HepG2 (cell line): ENCODE measurements at regions not wholly inside any gene's neighbourhood (a gene's known extent, or its start where the extent isn't known, plus 50 kb on each side); places are given as distances from the start of the nearest gene placed in this dataset.

Experiments
- ATAC-seq: fragments of 200-7000 bp; cut with Tn5 transposase; 3 replicates; pipeline ENCODE4 v1.9.1; 2020; ENCODE audit warnings: mild to moderate bottlenecking, moderate library complexity
- BruUV-seq: library from RNA; stranded (reverse); fragments of 400-500 nt; replicated peaks from 2 replicates; lab custom pipeline; 2021; lab: Mats Ljungman, UMichigan
- CTCF ChIA-PET: fragments of 300-600 bp; formaldehyde crosslinking; extraction: SDS; loops from one replicate; lab custom pipeline; 2021; ENCODE audit warnings: low total read pairs, inconsistent platforms, low intra/inter-chr PET ratio; lab: Yijun Ruan, JAX
- POLR2A ChIA-PET: fragments of 350-600 bp; sonication (Branson Sonifier 250); formaldehyde crosslinking; loops from one replicate; lab custom pipeline; 2020; ENCODE audit warnings: antibody characterized with exemption, inconsistent platforms; lab: Yijun Ruan, JAX
- DNase-seq: peaks from one replicate; pipeline ENCODE4 v3.0.0-alpha.2; 2015; ENCODE audit warnings: low spot score
- FAIRE-seq: peaks from 3 replicates; lab custom pipeline; 2011; peaks lifted over from hg19 to GRCh38; lab: Jason Lieb, UNC
- H2AFZ ChIP-seq: one replicate; pipeline ENCODE4 v1.6.1; 2011; ENCODE audit warnings: low read length, inconsistent platforms
- H3K27ac ChIP-seq: fragments of 300-600 bp; 3 replicates; pipeline ENCODE4 v1.8.0; 2011; ENCODE audit warnings: mixed run types, mild to moderate bottlenecking, mixed read lengths, low read length, inconsistent platforms; ENCODE audit not compliant: insufficient read depth; ENCODE audit errors: extremely low read length
- H3K27me3 ChIP-seq, 2 experiments: fragments of 200-600 bp in 1 of 2; 2 replicates in 1 of 2; 3 replicates in 1 of 2; pipeline versions ENCODE4 v1.6.0 to v1.8.0; 2011; ENCODE audit warnings: low read length in 2 of 2, mild to moderate bottlenecking in 2 of 2, moderate library complexity in 2 of 2, inconsistent platforms in 1 of 2; ENCODE audit not compliant: insufficient read depth in 2 of 2, control insufficient read depth in 1 of 2
- H3K36me3 ChIP-seq, 2 experiments: fragments of 200-600 bp in 1 of 2; replicated peaks in 1 of 2; 2 replicates in 1 of 2; 3 replicates in 1 of 2; pipeline versions ENCODE4 v1.5.1 to v1.8.0; 2011; ENCODE audit warnings: low read length in 2 of 2, inconsistent platforms in 1 of 2; ENCODE audit not compliant: insufficient read depth in 2 of 2, control insufficient read depth in 1 of 2
- H3K4me1 ChIP-seq: 2 replicates; pipeline ENCODE4 v1.5.1; 2012; ENCODE audit warnings: low read length, inconsistent platforms; ENCODE audit not compliant: insufficient read depth
- H3K4me2 ChIP-seq: 2 replicates; pipeline ENCODE4 v1.6.0; 2011; ENCODE audit warnings: low read depth, low read length, inconsistent platforms
- H3K4me3 ChIP-seq, 3 experiments: fragments of 200-600 bp in 1 of 3; sonication (generic), shearing (Covaris generic) in 1 of 3; replicated peaks in 1 of 3; 2 replicates each; pipeline ENCODE4 v1.5.1; 2011 to 2016; ENCODE audit warnings: low read length in 3 of 3, inconsistent platforms in 2 of 3, low read depth in 2 of 3, mild to moderate bottlenecking in 2 of 3, control low read depth in 1 of 3, mixed read lengths in 1 of 3; ENCODE audit not compliant: insufficient read depth in 1 of 3
- H3K79me2 ChIP-seq: one replicate; pipeline ENCODE4 v1.6.1; 2011; ENCODE audit warnings: low read length, inconsistent platforms; ENCODE audit not compliant: insufficient read depth
- H3K9ac ChIP-seq: 2 replicates; pipeline ENCODE4 v1.6.0; 2011; ENCODE audit warnings: mild to moderate bottlenecking, low read depth, low read length, inconsistent platforms; ENCODE audit not compliant: insufficient read depth
- H3K9me3 ChIP-seq: 2 replicates; pipeline ENCODE4 v1.5.1; 2012; ENCODE audit warnings: mild to moderate bottlenecking, low read length
- H4K20me1 ChIP-seq: 2 replicates; pipeline ENCODE4 v1.6.0; 2011; ENCODE audit warnings: inconsistent platforms, mild to moderate bottlenecking, low read length, moderate library complexity; ENCODE audit not compliant: insufficient read depth
- ARID4A ChIP-seq: sonication (generic); formaldehyde crosslinking; IDR thresholded peaks from 2 replicates; pipeline ENCODE4 v1.5.0; 2020; ENCODE audit warnings: mild to moderate bottlenecking, missing genetic modification reagents, borderline replicate concordance
- HNRNPK ChIP-seq: fragments of 200-400 bp; formaldehyde crosslinking; IDR thresholded peaks from 2 replicates; pipeline ENCODE4 v1.6.1; 2018; ENCODE audit warnings: low read length, low read depth, moderate library complexity, mild to moderate bottlenecking; ENCODE audit not compliant: poor library complexity, severe bottlenecking
- JUNB ChIP-seq: sonication (generic); formaldehyde crosslinking; IDR thresholded peaks from 2 replicates; pipeline ENCODE4 v1.8.0; 2022; ENCODE audit warnings: missing genetic modification reagents, mild to moderate bottlenecking, borderline replicate concordance
- NR2F2 ChIP-seq: IDR thresholded peaks from 2 replicates; pipeline ENCODE4 v1.6.1; 2012; ENCODE audit warnings: low read depth, inconsistent platforms, borderline replicate concordance
- PCBP1 ChIP-seq: fragments of 200-400 bp; formaldehyde crosslinking; IDR thresholded peaks from 2 replicates; pipeline ENCODE4 v1.6.1; 2017; ENCODE audit warnings: mild to moderate bottlenecking, low read depth, low read length, borderline replicate concordance
- PCBP2 ChIP-seq: fragments of 200-400 bp; formaldehyde crosslinking; optimal IDR thresholded peaks from 2 replicates; pipeline ENCODE3; 2018; ENCODE audit warnings: low read length, low read depth; ENCODE audit not compliant: poor library complexity, severe bottlenecking
- PRPF4 ChIP-seq: fragments of 200-400 bp; formaldehyde crosslinking; IDR thresholded peaks from 2 replicates; pipeline ENCODE4 v1.6.1; 2016; ENCODE audit warnings: low read length, low read depth; ENCODE audit not compliant: poor library complexity, severe bottlenecking
- REXO4 ChIP-seq: sonication (generic); formaldehyde crosslinking; IDR thresholded peaks from 2 replicates; pipeline ENCODE4 v1.8.0; 2022; ENCODE audit warnings: missing genetic modification reagents, mild to moderate bottlenecking, borderline replicate concordance
- TEAD3 ChIP-seq: optimal IDR thresholded peaks from 2 replicates; pipeline ENCODE3; 2016; ENCODE audit warnings: borderline replicate concordance
- TFDP2 ChIP-seq: sonication (generic); formaldehyde crosslinking; IDR thresholded peaks from 2 replicates; pipeline ENCODE4 v1.4.0; 2020; ENCODE audit warnings: missing genetic modification reagents
- ZMAT3 ChIP-seq: sonication (generic); formaldehyde crosslinking; conservative IDR thresholded peaks from 2 replicates; pipeline ENCODE4 v1.7.0; 2021; ENCODE audit warnings: missing genetic modification reagents
- ZNF432 ChIP-seq: sonication (generic); formaldehyde crosslinking; IDR thresholded peaks from 2 replicates; pipeline ENCODE4 v1.5.0; 2020; ENCODE audit warnings: missing genetic modification reagents, mild to moderate bottlenecking, borderline replicate concordance
- ZNF546 ChIP-seq: sonication (generic); formaldehyde crosslinking; conservative IDR thresholded peaks from 2 replicates; pipeline ENCODE4 v1.8.1; 2023; ENCODE audit warnings: mild to moderate bottlenecking, missing genetic modification reagents
- ZSCAN25 ChIP-seq: sonication (generic); formaldehyde crosslinking; IDR thresholded peaks from 2 replicates; pipeline ENCODE4 v1.8.0; 2022; ENCODE audit warnings: mild to moderate bottlenecking, missing genetic modification reagents
- WGBS: methylation state at CpG from one replicate; pipeline ENCODE4 v1.1.6; 2017; ENCODE audit warnings: low lambda C conversion rate; 5-methylcytosine and 5-hydroxymethylcytosine counted together
- in situ Hi-C: cut with HindIII; loops from 2 replicates; pipeline ENCODE4 v1.10.0; 2017; ENCODE audit warnings: low pct_unique_long_range_greater_than_20kb; ENCODE audit not compliant: extremely low pct_ligation_motif_present
- intact Hi-C: fragments of 100-400 bp; cut with micrococcal nuclease; formaldehyde crosslinking; loops from one replicate; pipeline ENCODE4 v1.10.0; 2022; ENCODE audit not compliant: unreplicated experiment

GRCh38 chr20:12044969-12045368 is 127.3 kb downstream of the BTBD3 start:
- Histone ChIP-seq H3K4me3 (no peak overlapping the region), H3K4me1 (no peaks in the 10 kb centered on the region), H3K27ac (no peak overlapping the region), H3K36me3 (no peaks in the 10 kb centered on the region), H2AFZ (no peak overlapping the region), H3K27me3 (no peaks in the 10 kb centered on the region), H4K20me1 (no peaks in the 10 kb centered on the region), H3K79me2 (no peaks in the 10 kb centered on the region), H3K4me2 (no peak overlapping the region), H3K9me3 (no peaks in the 10 kb centered on the region), H3K9ac (no peak overlapping the region)
- no peak for DNase-seq
- no TSS peak for BruUV-seq
- TF ChIP-seq JUNB (no peak), PCBP2 (peak; percentile 91), PRPF4 (no peak), PCBP1 (peak; percentile 82; the same call in 1 of the 2 replicates), REXO4 (CRISPR knock-in tag) (no peak), HNRNPK (peak; percentile 86)
- ChIA-PET POLR2A (no interaction called here), CTCF (no interaction called here)
- FAIRE-seq: no peak
- in situ Hi-C loops (no loop called here), intact Hi-C loops (no loop called here)
- no peak for ATAC-seq

GRCh38 chr20:12047838-12048432 is 130.2 kb downstream of the BTBD3 start:
- CTCF ChIA-PET: no interaction called here
- H3K4me1 ChIP-seq: no peaks in the 10 kb centered on the region
- no peak overlapping the region for H2AFZ ChIP-seq
- H3K27ac ChIP-seq: no peak overlapping the region
- no peaks in the 10 kb centered on the region for H3K36me3 ChIP-seq
- no peak for FAIRE-seq
- intact Hi-C loops: no loop called here
- H4K20me1 ChIP-seq: no peaks in the 10 kb centered on the region
- in situ Hi-C loops: no loop called here
- H3K4me2 ChIP-seq: no peak overlapping the region
- no peak for ATAC-seq
- no peaks in the 10 kb centered on the region for H3K27me3 ChIP-seq
- no peak overlapping the region for H3K9ac ChIP-seq
- no peak overlapping the region for H3K4me3 ChIP-seq
- H3K9me3 ChIP-seq: no peaks in the 10 kb centered on the region
- 5% methylated on average over 1 of the region's 1 CpG for WGBS
- no peaks in the 10 kb centered on the region for H3K79me2 ChIP-seq
- POLR2A ChIA-PET: no interaction called here
- no TSS peak for BruUV-seq
- DNase-seq: no peak
- TF ChIP-seq TEAD3 (no peak), TFDP2 (no peak), ARID4A (CRISPR knock-in tag) (no peak), ZSCAN25 (CRISPR knock-in tag) (no peak), ZNF546 (CRISPR knock-in tag) (no peak), NR2F2 (no peak), ZMAT3 (CRISPR knock-in tag) (no peak), ZNF432 (no peak)
